ENCODE measurements at regions not wholly inside any gene's neighbourhood (a gene's known extent, or its start where the extent isn't known, plus 50 kb on each side); places are given as distances from the start of the nearest gene placed in this dataset.

DNA sequence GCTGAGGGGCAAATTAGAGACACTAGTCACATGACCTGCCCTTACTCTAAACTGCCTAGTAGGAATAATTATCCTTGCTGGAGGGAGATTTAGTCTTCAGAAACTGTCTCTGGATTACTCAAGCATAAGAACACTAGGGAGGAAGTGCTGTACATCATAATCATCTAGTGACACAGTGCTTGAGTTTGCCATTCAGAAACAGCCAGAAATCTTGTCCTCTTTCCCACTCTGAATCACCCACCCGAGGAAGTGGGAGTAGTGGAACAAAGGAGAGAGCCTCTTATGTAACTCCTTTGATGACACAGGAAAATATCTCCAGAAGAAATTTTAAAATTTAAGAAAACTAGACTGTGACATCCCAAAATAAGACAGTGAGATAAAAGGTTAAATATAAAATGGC, 69.3 kb upstream of the PCDH19 start:
- Mint-ChIP-seq H3K4me1 (ENCODE audit: unreplicated experiment) (no peaks in the 10 kb centered on the region), H3K4me3 (no peak overlapping the region), H3K27me3 (peaks cover 3% of the 10 kb centered on the region), H3K27ac (no peak overlapping the region), H3K9me3 (no peaks in the 10 kb centered on the region), H3K36me3 (no peaks in the 10 kb centered on the region)
- no peak for DNase-seq (ENCODE audit: extremely low spot score, unreplicated experiment)
- TF ChIP-seq, protein P1, sequence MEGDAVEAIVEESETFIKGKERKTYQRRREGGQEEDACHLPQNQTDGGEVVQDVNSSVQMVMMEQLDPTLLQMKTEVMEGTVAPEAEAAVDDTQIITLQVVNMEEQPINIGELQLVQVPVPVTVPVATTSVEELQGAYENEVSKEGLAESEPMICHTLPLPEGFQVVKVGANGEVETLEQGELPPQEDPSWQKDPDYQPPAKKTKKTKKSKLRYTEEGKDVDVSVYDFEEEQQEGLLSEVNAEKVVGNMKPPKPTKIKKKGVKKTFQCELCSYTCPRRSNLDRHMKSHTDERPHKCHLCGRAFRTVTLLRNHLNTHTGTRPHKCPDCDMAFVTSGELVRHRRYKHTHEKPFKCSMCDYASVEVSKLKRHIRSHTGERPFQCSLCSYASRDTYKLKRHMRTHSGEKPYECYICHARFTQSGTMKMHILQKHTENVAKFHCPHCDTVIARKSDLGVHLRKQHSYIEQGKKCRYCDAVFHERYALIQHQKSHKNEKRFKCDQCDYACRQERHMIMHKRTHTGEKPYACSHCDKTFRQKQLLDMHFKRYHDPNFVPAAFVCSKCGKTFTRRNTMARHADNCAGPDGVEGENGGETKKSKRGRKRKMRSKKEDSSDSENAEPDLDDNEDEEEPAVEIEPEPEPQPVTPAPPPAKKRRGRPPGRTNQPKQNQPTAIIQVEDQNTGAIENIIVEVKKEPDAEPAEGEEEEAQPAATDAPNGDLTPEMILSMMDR (conservative IDR thresholded peaks at IDR 0.05) = no peak

DNA sequence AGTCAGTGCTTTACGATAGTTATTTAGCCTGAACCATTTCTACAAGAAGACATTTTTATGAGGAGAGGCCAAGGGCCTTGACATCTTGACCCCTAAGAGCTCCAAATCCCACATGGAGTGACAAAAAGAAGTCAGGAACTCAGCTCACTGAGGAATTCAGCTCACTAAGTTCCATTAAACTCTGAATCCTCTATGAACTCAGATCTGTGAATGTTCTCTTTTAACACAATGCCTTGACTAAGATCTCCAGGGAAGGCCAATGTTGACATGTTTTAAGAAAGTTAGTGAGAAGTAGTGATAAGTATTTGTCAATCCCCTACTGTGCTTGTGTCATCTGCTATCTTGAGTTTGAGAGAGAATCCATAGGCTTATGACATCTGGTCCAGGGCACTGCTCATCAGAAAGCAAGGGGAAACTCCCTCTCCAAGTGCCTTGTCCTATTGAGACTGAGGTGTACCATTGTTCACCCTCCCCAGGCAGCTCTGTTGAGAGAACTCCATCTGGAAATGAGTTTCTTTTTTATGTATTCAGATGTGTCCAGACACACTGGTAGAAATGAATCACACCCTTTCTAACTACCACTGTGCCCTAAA, 68.7 kb upstream of the PCDH19 start:
- no peaks in the 10 kb centered on the region for H3K4me1 Mint-ChIP-seq (ENCODE audit: unreplicated experiment)
- H3K27ac Mint-ChIP-seq = no peak overlapping the region
- TF ChIP-seq, protein P1 (conservative IDR thresholded peaks at IDR 0.05) = no peak
- H3K9me3 Mint-ChIP-seq = no peaks in the 10 kb centered on the region
- no peaks in the 10 kb centered on the region for H3K36me3 Mint-ChIP-seq
- H3K4me3 Mint-ChIP-seq = no peak overlapping the region
- no peak for DNase-seq (ENCODE audit: extremely low spot score, unreplicated experiment)
- H3K27me3 Mint-ChIP-seq = peaks cover 3% of the 10 kb centered on the region

DNA sequence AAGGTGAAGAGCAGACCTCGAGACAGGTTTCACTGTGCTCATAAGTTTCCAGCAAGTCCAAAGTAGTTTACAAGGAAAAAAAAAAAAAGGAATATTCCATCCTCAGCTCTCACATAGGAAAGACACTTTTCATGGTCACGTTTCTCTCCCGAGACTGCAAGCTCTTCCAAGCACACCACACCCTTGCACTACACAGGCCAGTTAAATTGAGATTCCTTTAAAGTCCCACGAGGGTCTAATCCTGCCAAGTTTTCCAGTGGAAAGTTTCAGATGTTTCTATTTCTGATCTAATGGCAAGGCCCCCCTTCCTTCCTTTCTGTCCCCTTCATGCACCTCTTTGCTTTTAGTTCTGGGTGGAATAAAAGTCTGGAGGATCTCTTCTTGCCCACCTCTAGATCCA, 67.9 kb upstream of the PCDH19 start:
- TF ChIP-seq, protein P1 (conservative IDR thresholded peaks at IDR 0.05) = no peak
- no peaks in the 10 kb centered on the region for H3K4me1 Mint-ChIP-seq (ENCODE audit: unreplicated experiment)
- H3K27me3 Mint-ChIP-seq = peaks cover 3% of the 10 kb centered on the region
- no peak for DNase-seq (ENCODE audit: extremely low spot score, unreplicated experiment)
- H3K36me3 Mint-ChIP-seq = no peaks in the 10 kb centered on the region
- H3K27ac Mint-ChIP-seq = no peak overlapping the region
- no peak overlapping the region for H3K4me3 Mint-ChIP-seq
- H3K9me3 Mint-ChIP-seq = no peaks in the 10 kb centered on the region

DNA sequence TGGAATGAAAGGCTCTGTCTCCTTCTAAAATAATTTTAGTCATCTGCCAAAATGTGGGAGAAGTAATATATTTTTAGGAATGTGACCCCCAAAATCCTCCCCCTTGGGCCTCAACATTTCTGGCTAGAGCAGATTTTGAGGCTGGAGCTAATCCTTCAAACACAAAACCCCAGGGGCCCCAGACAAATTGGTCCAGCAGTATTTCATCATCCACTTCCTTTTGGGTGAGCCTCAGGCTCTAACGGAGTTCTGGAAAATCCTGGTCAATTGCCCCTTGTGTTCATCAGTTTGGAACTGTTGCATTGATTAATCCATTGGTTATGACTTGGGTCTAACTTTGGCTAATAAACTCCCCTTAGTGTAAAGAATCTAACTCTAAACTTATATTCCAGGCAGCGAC, 67.4 kb upstream of the PCDH19 start:
- DNase-seq (ENCODE audit: extremely low spot score, unreplicated experiment) = no peak
- TF ChIP-seq, protein P1 (conservative IDR thresholded peaks at IDR 0.05) = no peak
- Mint-ChIP-seq H3K4me1 (ENCODE audit: unreplicated experiment) (no peaks in the 10 kb centered on the region), H3K9me3 (no peaks in the 10 kb centered on the region), H3K27me3 (peaks cover 3% of the 10 kb centered on the region), H3K27ac (no peak overlapping the region), H3K4me3 (no peak overlapping the region), H3K36me3 (no peaks in the 10 kb centered on the region)

Data from type B pancreatic cell (in vitro differentiated cells).